H9 (cell line): ENCODE measurements at regions not wholly inside any gene's neighbourhood (a gene's known extent, or its start where the extent isn't known, plus 50 kb on each side); places are given as distances from the start of the nearest gene placed in this dataset.

ENCODE experiments used
- DNase-seq: peaks from one replicate; pipeline ENCODE4 v3.0.0-alpha.2; 2017
- H2AFZ ChIP-seq: one replicate; pipeline ENCODE4 v1.6.1; 2013; ENCODE audit warnings: mild to moderate bottlenecking, low read length, control low read depth, moderate library complexity
- H2AK5ac ChIP-seq: 2 replicates; pipeline ENCODE4 v1.6.1; 2013; ENCODE audit warnings: low read length, control low read depth, mixed read lengths; ENCODE audit not compliant: insufficient read length
- H2BK120ac ChIP-seq: one replicate; pipeline ENCODE4 v1.6.1; 2013; ENCODE audit warnings: low read depth, mild to moderate bottlenecking, low read length, control low read depth, inconsistent platforms; ENCODE audit not compliant: poor library complexity, severe bottlenecking
- H2BK12ac ChIP-seq: 2 replicates; pipeline ENCODE4 v1.6.1; 2013; ENCODE audit warnings: low read length, control low read depth, mixed read lengths, low read depth; ENCODE audit not compliant: insufficient read length
- H2BK15ac ChIP-seq: 2 replicates; pipeline ENCODE4 v1.6.1; 2013; ENCODE audit warnings: low read depth, low read length, control low read depth
- H2BK20ac ChIP-seq: one replicate; pipeline ENCODE4 v1.6.1; 2013; ENCODE audit warnings: low read depth, mild to moderate bottlenecking, low read length, control low read depth, inconsistent platforms; ENCODE audit not compliant: poor library complexity, severe bottlenecking
- H2BK5ac ChIP-seq: 2 replicates; pipeline ENCODE4 v1.6.1; 2013; ENCODE audit warnings: low read length, control low read depth, mixed read lengths; ENCODE audit not compliant: insufficient read length
- H3K14ac ChIP-seq: 2 replicates; pipeline ENCODE4 v1.6.1; 2013; ENCODE audit warnings: low read length, control low read depth; ENCODE audit not compliant: insufficient read depth
- H3K18ac ChIP-seq: 2 replicates; pipeline ENCODE4 v1.6.1; 2013; ENCODE audit warnings: low read depth, mild to moderate bottlenecking, mixed read lengths, low read length, control low read depth; ENCODE audit not compliant: insufficient read length
- H3K23ac ChIP-seq: 2 replicates; pipeline ENCODE4 v1.6.1; 2013; ENCODE audit warnings: low read length, control low read depth, mixed read lengths, low read depth; ENCODE audit not compliant: insufficient read length
- H3K23me2 ChIP-seq: 2 replicates; pipeline ENCODE4 v1.6.1; 2013; ENCODE audit warnings: low read depth, mild to moderate bottlenecking, mixed read lengths, low read length, control low read depth; ENCODE audit not compliant: insufficient read length, poor library complexity, severe bottlenecking
- H3K27ac ChIP-seq: 2 replicates; pipeline ENCODE4 v1.5.1; 2013; ENCODE audit warnings: low read length, control low read depth, mixed read lengths, low read depth; ENCODE audit not compliant: insufficient read length
- H3K27me3 ChIP-seq: 2 replicates; pipeline ENCODE4 v1.6.1; 2013; ENCODE audit warnings: low read length, control low read depth, inconsistent platforms; ENCODE audit not compliant: insufficient read depth
- H3K4ac ChIP-seq: 2 replicates; pipeline ENCODE4 v1.6.1; 2013; ENCODE audit warnings: low read depth, mild to moderate bottlenecking, control low read depth, inconsistent platforms, low read length, moderate library complexity
- H3K4me1 ChIP-seq: 2 replicates; pipeline ENCODE4 v1.6.1; 2013; ENCODE audit warnings: low read length, control low read depth, inconsistent platforms; ENCODE audit not compliant: insufficient read depth
- H3K4me2 ChIP-seq: 2 replicates; pipeline ENCODE4 v1.6.1; 2013; ENCODE audit warnings: low read length, control low read depth, mixed read lengths; ENCODE audit not compliant: insufficient read length, insufficient read depth
- H3K56ac ChIP-seq: 2 replicates; pipeline ENCODE4 v1.6.1; 2013; ENCODE audit warnings: low read depth, mild to moderate bottlenecking, mixed read lengths, low read length, control low read depth; ENCODE audit not compliant: insufficient read length
- H3K79me1 ChIP-seq: 2 replicates; pipeline ENCODE4 v1.6.1; 2013; ENCODE audit warnings: low read depth, mild to moderate bottlenecking, moderate library complexity, low read length, control low read depth, inconsistent platforms; ENCODE audit not compliant: insufficient read depth, poor library complexity, severe bottlenecking
- H3K79me2 ChIP-seq: 2 replicates; pipeline ENCODE4 v1.6.1; 2013; ENCODE audit warnings: low read length, control low read depth, inconsistent platforms; ENCODE audit not compliant: insufficient read depth
- H3K9ac ChIP-seq: 2 replicates; pipeline ENCODE4 v1.6.1; 2013; ENCODE audit warnings: low read length, control low read depth, mixed read lengths; ENCODE audit not compliant: insufficient read length; ENCODE audit errors: extremely low read depth
- H3K9me3 ChIP-seq: one replicate; pipeline ENCODE4 v1.6.1; 2013; ENCODE audit warnings: low read depth, low read length, inconsistent platforms; ENCODE audit not compliant: control insufficient read depth
- H3T11ph ChIP-seq: one replicate; pipeline ENCODE4 v1.6.1; 2013; ENCODE audit warnings: mild to moderate bottlenecking, low read length, control low read depth, inconsistent platforms
- H4K20me1 ChIP-seq: one replicate; pipeline ENCODE4 v1.6.1; 2013; ENCODE audit not compliant: control insufficient read depth, insufficient read length, insufficient read depth
- H4K5ac ChIP-seq: 2 replicates; pipeline ENCODE4 v1.6.1; 2013; ENCODE audit warnings: low read depth, mild to moderate bottlenecking, mixed read lengths, low read length, control low read depth; ENCODE audit not compliant: insufficient read length
- H4K8ac ChIP-seq: replicated peaks from 2 replicates; pipeline ENCODE4 v1.6.1; 2013; ENCODE audit warnings: low read length, control low read depth, mixed read lengths, low read depth; ENCODE audit not compliant: insufficient read length
- H4K91ac ChIP-seq: 2 replicates; pipeline ENCODE4 v1.6.1; 2013; ENCODE audit warnings: low read depth, mild to moderate bottlenecking, moderate library complexity, mixed read lengths, low read length, control low read depth; ENCODE audit not compliant: insufficient read length
- H3K27ac Mint-ChIP-seq, 3 experiments: 2 replicates in 2 of 3; 3 replicates in 1 of 3; pipeline ENCODE4 v1.8.0; 2020 to 2021; ENCODE audit warnings: mixed read lengths in 3 of 3, mild to moderate bottlenecking in 1 of 3, moderate library complexity in 1 of 3
- H3K27me3 Mint-ChIP-seq: 2 replicates; pipeline ENCODE4 v1.8.0; 2021; ENCODE audit warnings: low read depth, mild to moderate bottlenecking, moderate library complexity, mixed read lengths
- H3K36me3 Mint-ChIP-seq, 3 experiments: 2 replicates in 2 of 3; 3 replicates in 1 of 3; pipeline ENCODE4 v1.8.0; 2020 to 2021; ENCODE audit warnings: low read depth in 3 of 3, mixed read lengths in 3 of 3; ENCODE audit not compliant: insufficient read depth in 1 of 3
- H3K4me1 Mint-ChIP-seq, 2 experiments: 2 replicates each; pipeline ENCODE4 v1.8.0; 2020; ENCODE audit warnings: mixed read lengths in 2 of 2
- H3K4me3 Mint-ChIP-seq, 2 experiments: 2 replicates in 1 of 2; 3 replicates in 1 of 2; pipeline ENCODE4 v1.8.0; 2020 to 2021; ENCODE audit warnings: mild to moderate bottlenecking in 2 of 2, mixed read lengths in 2 of 2, moderate library complexity in 1 of 2
- H3K9me3 Mint-ChIP-seq, 2 experiments: 2 replicates in 1 of 2; 3 replicates in 1 of 2; pipeline ENCODE4 v1.8.0; 2020; ENCODE audit warnings: mild to moderate bottlenecking in 2 of 2, mixed read lengths in 2 of 2, moderate library complexity in 1 of 2
- CTCF ChIP-seq: fragments of 200-600 bp; sonication (generic); conservative IDR thresholded peaks from 3 replicates; pipeline ENCODE4 v1.8.0; 2021; ENCODE audit warnings: antibody characterized with exemption, mild to moderate bottlenecking
- WGBS: extraction: QIAGEN DNeasy Blood & Tissue Kit; methylation state at CpG from one replicate; pipeline ENCODE4 v1.1.7; 2013; ENCODE audit warnings: missing lambda C conversion rate, low lambda C conversion rate, mixed read lengths; ENCODE audit not compliant: insufficient read length; ENCODE audit errors: extremely low coverage; 5-methylcytosine and 5-hydroxymethylcytosine counted together

GRCh38 chr1:5484451-5485165 is 507.6 kb downstream of the NPHP4 start:
- H2BK120ac ChIP-seq: no peak overlapping the region
- WGBS: no CpG with 5 or more reads among the region's 15 CpGs
- no peak overlapping the region; a peak in 1 of 7 replicates for H3K27ac Mint-ChIP-seq

More at GRCh38 chr1:5484451-5485165, 507.6 kb downstream of the NPHP4 start:
- Histone ChIP-seq H4K5ac (no peak overlapping the region), H3K27ac (no peak overlapping the region), H3K9ac (no peak overlapping the region), H3T11ph (no peak overlapping the region), H2BK15ac (no peak overlapping the region), H3K9me3 (no peaks in the 10 kb centered on the region), H3K4ac (no peak overlapping the region), H2BK12ac (no peak overlapping the region), H3K23ac (no peak overlapping the region), H3K79me2 (no peaks in the 10 kb centered on the region), H4K20me1 (no peaks in the 10 kb centered on the region), H3K14ac (no peak overlapping the region; the same call in 1 of the 2 replicates), H3K27me3 (no peaks in the 10 kb centered on the region), H4K8ac (no peak overlapping the region), H3K4me1 (no peaks in the 10 kb centered on the region), H3K23me2 (no peaks in the 10 kb centered on the region), H2BK20ac (no peak overlapping the region), H3K56ac (no peak overlapping the region), H4K91ac (no peak overlapping the region), H3K4me2 (no peak overlapping the region), H2AFZ (no peak overlapping the region), H3K79me1 (no peaks in the 10 kb centered on the region), H3K18ac (no peak overlapping the region), H2AK5ac (no peak overlapping the region), H2BK5ac (no peak overlapping the region)
- peaks cover 7% of the 10 kb centered on the region in 2 experiments for H3K4me1 Mint-ChIP-seq
- peaks cover 45% of the 10 kb centered on the region for H3K27me3 Mint-ChIP-seq
- no peak overlapping the region for H3K4me3 Mint-ChIP-seq
- TF ChIP-seq CTCF: no peak
- DNase-seq: no peak
- H3K36me3 Mint-ChIP-seq: no peaks in the 10 kb centered on the region
- H3K9me3 Mint-ChIP-seq: no peaks in the 10 kb centered on the region
